ENCODE measurements at regions not wholly inside any gene's neighbourhood (a gene's known extent, or its start where the extent isn't known, plus 50 kb on each side); places are given as distances from the start of the nearest gene placed in this dataset.

- no peak for DNase-seq (ENCODE audit: low spot score)
- no peak for TF ChIP-seq CTCF (IDR thresholded peaks at IDR 0.05)
- no peak overlapping the region for H3K27ac ChIP-seq
- no peak overlapping the region for H3K4me3 ChIP-seq
Observed at GRCh38 chr6:139436200-139436956, 61.9 kb upstream of the CITED2 start.

GRCh38 chr6:139433631-139434419 lies 59.4 kb upstream of the CITED2 start:
- no peak overlapping the region for H3K4me3 ChIP-seq
- no peak for DNase-seq (ENCODE audit: low spot score)
- no peak overlapping the region for H3K27ac ChIP-seq
- no peak for TF ChIP-seq CTCF (IDR thresholded peaks at IDR 0.05)

GRCh38 chr6:139431602-139431956 lies 57.1 kb upstream of the CITED2 start:
- Histone ChIP-seq H3K27ac (no peak overlapping the region), H3K4me3 (no peak overlapping the region)
- TF ChIP-seq CTCF (IDR thresholded peaks at IDR 0.05), result no peak
- DNase-seq (ENCODE audit: low spot score), result no peak

- no peak overlapping the region for H3K27ac ChIP-seq
- DNase-seq (ENCODE audit: low spot score), result no peak
- no peak overlapping the region for H3K4me3 ChIP-seq
- no peak for TF ChIP-seq CTCF (IDR thresholded peaks at IDR 0.05)
Observed at GRCh38 chr6:139430899-139431601, 56.6 kb upstream of the CITED2 start.

GRCh38 chr6:139429580-139430145 lies 55.2 kb upstream of the CITED2 start:
- TF ChIP-seq CTCF (IDR thresholded peaks at IDR 0.05), result no peak
- no peak for DNase-seq (ENCODE audit: low spot score)
- no peak overlapping the region for H3K4me3 ChIP-seq
- H3K27ac ChIP-seq, result no peak overlapping the region

GRCh38 chr6:139427199-139427598 lies 52.8 kb upstream of the CITED2 start:
- Histone ChIP-seq H3K4me3 (no peak overlapping the region), H3K27ac (no peak overlapping the region)
- DNase-seq (ENCODE audit: low spot score), result no peak
- TF ChIP-seq CTCF (IDR thresholded peaks at IDR 0.05), result no peak

All from coronary artery (tissue), 2 donors.